HG02588 (cell line): ENCODE measurements at regions not wholly inside any gene's neighbourhood (a gene's known extent, or its start where the extent isn't known, plus 50 kb on each side); places are given as distances from the start of the nearest gene placed in this dataset.

ENCODE experiments used
- ATAC-seq: cut with Tn5 transposase; IDR thresholded peaks from one replicate; pipeline ENCODE4 v1.9.1; 2021; ENCODE audit warnings: mild to moderate bottlenecking, moderate library complexity; ENCODE audit not compliant: unreplicated experiment

DNA sequence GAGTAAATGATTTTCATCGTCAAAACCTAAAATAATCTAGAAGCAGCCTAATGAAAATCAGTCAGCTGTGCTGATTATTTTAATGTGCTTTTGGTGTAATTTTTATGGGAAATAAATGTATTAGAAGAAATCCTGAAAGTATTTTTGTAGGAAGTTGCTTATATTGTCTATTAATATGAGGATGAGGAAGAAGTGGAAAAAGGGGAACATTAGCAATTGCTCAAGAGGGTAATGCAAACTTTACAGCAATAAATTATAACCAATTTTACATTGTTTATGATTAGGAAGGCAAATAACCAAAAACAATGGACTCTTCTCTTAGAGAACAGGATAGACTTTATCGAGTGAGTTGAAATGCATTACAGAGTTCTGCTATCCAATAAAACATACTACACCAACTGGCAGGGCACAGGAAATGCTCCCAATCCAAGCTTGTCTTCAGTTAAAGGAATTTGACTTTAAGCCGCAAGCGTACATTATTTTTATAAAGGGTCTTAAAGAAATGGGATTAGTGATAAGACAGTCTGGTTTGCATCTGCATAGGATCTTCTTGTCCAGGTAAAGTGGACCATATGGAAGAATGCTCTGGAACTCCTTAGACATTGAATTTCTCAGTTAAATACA lies 374.8 kb downstream of the PDGFC start:
- ATAC-seq, result no peak

DNA sequence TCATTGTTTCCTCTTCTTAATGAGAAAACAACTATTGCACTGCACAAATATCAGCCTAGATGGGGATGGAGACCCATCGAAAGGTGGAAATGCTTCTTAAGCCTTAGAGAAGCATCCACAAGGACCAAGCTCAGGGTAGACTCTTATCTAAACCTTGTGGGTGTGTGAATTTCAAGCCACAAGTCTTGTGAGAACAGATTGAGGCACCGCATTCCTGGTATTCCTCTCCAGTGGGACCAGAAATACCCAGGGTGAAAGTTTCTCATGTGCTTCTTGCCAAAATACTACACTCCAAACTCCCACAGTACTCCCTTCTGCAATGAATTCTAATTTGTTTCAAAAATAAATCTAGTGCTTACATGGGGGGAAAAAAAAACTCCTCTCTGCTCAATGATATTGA lies 375.6 kb downstream of the PDGFC start:
- no peak for ATAC-seq

GRCh38 chr4:156595041-156595440 lies 376.6 kb downstream of the PDGFC start:
- no peak for ATAC-seq

- no peak for ATAC-seq
Measured at GRCh38 chr4:156594624-156595023, 377.0 kb downstream of the PDGFC start.

- no peak for ATAC-seq
Measured at GRCh38 chr4:156593464-156593863, 378.1 kb downstream of the PDGFC start.

DNA sequence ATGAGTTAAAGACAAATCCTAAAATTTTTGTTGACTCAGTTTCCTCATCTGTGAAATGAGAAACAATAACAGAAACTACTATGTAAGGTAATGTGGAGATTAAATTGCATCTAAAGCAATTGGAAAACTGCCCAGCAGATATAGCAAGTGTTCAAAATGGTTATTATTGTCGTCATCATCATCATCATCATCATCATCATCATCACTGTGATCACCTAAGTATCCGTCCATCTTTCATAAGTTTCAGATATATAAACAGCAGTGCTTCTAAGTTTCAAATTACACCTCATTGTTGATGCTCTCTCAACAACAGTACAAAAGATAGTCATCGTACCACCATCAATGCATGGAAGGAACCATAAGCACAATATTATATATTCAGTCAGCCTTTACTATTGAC lies 379.9 kb downstream of the PDGFC start:
- ATAC-seq, result no peak

GRCh38 chr4:156584100-156584499 lies 387.5 kb downstream of the PDGFC start:
- no peak for ATAC-seq

GRCh38 chr4:156583265-156583664 lies 388.3 kb downstream of the PDGFC start:
- no peak for ATAC-seq

GRCh38 chr4:156581282-156582063 lies 390.1 kb downstream of the PDGFC start:
- no peak for ATAC-seq

DNA sequence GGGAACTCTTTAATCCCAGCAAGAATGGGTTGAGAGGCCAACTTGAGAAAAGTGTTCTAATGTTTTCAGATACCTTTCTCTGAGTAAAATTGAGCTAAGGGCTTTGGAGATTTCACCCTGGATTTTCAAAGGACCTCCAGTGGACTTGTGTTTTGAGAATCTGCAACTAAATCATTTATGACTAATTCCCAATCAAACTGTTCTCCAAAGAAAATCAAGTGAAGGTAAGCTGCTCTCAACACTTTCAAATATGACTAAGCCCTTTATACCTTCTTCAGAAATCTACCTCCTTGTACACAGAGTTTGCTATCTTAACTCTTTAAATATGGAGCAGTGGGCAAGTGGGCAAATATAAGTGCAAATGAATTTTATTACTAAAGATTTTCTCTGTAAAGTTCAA lies 392.9 kb downstream of the PDGFC start:
- ATAC-seq, result no peak

DNA sequence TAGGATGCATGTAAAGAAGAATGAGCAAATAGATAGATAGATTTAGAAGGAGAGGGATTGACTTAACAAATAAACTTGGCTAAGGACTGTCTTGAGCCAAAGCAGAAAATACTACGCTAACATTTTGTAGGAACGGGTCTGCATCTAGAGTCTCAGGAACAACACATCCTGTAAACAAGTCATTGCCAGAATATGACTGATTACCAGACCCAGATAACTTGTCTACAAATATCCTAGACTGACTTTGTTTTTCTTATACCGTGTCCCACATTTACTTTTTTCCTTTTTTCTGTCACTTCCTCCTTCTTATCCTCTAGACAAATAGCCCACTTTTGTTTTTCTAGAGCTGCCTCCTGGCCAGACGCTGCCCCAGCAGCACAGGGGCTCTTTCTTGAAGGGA lies 393.6 kb downstream of the PDGFC start:
- no peak for ATAC-seq

DNA sequence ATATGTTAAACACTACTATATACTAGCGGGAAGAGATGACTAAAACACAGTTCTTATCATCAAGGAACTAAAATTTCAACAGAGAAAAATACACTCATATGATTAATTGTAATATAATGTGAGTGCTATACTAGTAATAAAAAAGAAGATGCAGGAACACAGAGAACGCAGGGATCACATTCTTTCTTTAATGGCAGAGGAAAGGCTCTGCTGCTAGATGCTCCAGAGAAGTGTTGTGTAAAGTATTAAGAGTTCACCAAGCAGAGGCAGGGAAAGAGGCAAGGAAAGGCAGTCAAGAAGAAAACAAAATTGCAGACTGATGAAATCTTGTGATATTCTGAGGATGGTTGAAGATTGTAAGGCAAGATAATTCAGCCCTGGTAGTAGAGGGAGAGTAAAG lies 394.7 kb downstream of the PDGFC start:
- no peak for ATAC-seq

DNA sequence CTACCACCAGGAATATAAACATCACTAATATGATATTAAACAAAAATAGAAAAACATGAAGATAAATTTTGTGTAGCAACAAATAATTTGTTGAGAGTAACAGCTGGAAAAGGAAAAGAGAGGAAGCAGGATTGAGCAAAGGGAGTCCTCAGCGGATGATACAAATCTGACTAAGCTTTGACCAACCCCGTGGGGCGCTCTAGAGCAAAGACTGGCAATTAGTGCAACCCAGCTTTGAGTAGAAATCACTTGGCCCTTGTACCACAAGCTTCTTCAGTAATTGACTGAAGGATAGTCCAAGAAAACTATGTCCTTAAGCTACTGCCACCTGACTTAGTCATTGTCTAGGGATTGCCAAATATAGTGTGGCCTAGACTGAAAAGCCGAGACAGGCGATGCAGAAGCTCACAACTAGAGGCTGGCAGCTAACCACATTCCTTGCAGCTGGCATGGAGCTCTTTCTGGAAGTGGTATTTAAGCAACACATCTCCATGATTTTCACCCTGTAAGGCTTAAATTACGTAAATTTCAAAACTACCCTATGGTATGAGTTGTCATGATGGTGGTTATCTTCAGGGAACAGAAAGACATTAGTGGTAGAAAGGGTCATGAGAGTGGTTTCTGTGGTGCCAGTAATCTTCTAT lies 396.0 kb downstream of the PDGFC start:
- no peak for ATAC-seq

GRCh38 chr4:156571146-156571545 lies 400.5 kb downstream of the PDGFC start:
- no peak for ATAC-seq

- ATAC-seq, result no peak
Measured at GRCh38 chr4:156569535-156569934, 402.1 kb downstream of the PDGFC start.

- ATAC-seq, result no peak
Measured at GRCh38 chr4:156568484-156568883, 403.1 kb downstream of the PDGFC start.

GRCh38 chr4:156568041-156568440 lies 403.6 kb downstream of the PDGFC start:
- ATAC-seq, result no peak

- ATAC-seq, result no peak
Measured at GRCh38 chr4:156560701-156561100, 410.9 kb downstream of the PDGFC start.

GRCh38 chr4:156559346-156559745 lies 412.3 kb downstream of the PDGFC start:
- no peak for ATAC-seq

DNA sequence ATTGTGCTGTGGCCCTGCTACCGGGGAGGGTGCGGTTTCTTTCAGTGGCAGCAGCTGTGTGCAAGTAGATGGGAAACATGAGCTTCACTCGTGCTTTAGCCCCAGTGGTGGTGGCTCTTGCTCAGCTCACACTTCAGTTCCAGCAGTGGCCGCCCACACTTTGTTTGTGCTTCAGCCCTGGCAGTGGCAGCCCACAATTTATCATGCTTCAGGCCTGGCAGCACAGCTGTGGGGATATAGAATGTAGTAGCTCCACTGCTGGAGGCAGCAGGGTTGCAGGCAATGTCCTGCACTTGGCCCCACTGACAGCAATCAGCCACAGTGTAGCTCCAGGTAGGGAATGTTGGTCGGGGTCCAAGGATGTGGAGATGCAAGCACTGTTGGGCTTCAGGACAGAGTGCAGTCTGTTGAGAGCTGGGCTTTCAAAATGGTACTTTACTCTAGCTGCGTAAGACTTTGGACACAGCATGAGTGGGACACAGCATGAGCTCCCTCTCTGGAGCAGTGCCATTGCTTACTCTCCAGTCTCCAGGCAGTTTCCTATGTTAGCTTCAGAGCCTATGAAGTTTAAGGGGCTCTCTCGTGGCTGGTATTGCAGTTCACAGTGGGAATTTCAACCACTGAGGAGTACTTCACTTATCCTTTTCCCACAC lies 413.1 kb downstream of the PDGFC start:
- no peak for ATAC-seq

DNA sequence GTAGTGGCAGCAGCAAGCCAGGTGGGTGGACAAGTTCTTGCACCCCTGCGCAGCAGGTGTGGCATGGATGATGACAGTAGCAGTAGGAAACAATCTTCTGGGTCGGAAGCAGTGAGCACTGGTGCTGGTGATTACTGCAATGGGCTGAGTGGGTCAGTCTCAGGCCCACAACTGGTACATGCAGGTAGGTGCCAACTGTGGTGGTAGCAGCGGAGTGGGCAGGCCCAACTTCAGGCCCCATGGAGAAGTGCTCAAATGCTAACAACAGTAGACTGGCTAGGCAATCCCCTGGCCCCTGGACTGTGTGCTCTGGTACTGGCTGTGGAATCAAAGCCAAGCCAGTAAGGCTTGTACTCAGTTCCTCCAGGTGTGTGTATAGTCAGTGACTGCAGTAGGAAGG lies 413.7 kb downstream of the PDGFC start:
- no peak for ATAC-seq

GRCh38 chr4:156556336-156556735 lies 415.3 kb downstream of the PDGFC start:
- no peak for ATAC-seq
